ENCODE measurements at regions not wholly inside any gene's neighbourhood (a gene's known extent, or its start where the extent isn't known, plus 50 kb on each side); places are given as distances from the start of the nearest gene placed in this dataset.
"Not testable (repeated sequence)": the region's sequence is repeated elsewhere in the genome, so short reads cannot be mapped to it uniquely, and the experiment has no call there.

DNA sequence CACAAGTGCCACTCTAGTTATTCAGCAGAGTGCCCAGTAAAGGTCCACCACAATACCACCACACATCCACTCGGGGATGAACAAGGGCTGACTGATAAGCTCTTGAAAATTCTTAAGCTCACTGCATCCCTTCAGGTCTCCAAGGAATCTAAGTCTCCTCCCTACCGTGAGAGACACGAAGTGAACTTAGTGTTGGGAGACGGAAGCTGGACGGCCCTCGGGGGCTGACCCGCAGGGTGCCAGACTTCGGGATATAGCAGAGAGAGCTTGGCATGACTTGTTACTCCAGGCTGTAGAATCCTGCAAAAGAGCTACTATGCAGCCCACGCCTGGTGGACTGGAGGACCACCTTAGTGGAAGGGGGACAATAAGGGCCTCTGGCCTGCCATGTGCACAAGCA lies 75.1 kb downstream of the LYZL1 start:
- not testable (repeated sequence) for H2AFZ ChIP-seq (ENCODE audit: low read depth); H3K4me3 ChIP-seq (IDR thresholded peaks at IDR 0.05; ENCODE audit: insufficient read depth, low read depth, low read length); H3K27ac ChIP-seq; H3K36me3 ChIP-seq (ENCODE audit: insufficient read depth); H4K20me1 ChIP-seq (ENCODE audit: insufficient read depth); H3K4me1 ChIP-seq (ENCODE audit: low read depth, poor library complexity, severe bottlenecking); H3K79me2 ChIP-seq (ENCODE audit: insufficient read depth, low read depth); H3K9ac ChIP-seq; H3K4me2 ChIP-seq; H3K27me3 ChIP-seq (ENCODE audit: insufficient read depth, low read depth)

GRCh38 chr10:29366206-29366605 lies 77.3 kb downstream of the LYZL1 start:
- not testable (repeated sequence) for H3K4me3 ChIP-seq (IDR thresholded peaks at IDR 0.05; ENCODE audit: insufficient read depth, low read depth, low read length); H4K20me1 ChIP-seq (ENCODE audit: insufficient read depth); H3K4me2 ChIP-seq; H3K27me3 ChIP-seq (ENCODE audit: insufficient read depth, low read depth); H3K79me2 ChIP-seq (ENCODE audit: insufficient read depth, low read depth); H3K36me3 ChIP-seq (ENCODE audit: insufficient read depth); H3K9ac ChIP-seq; H3K4me1 ChIP-seq (ENCODE audit: low read depth, poor library complexity, severe bottlenecking); H3K27ac ChIP-seq; H2AFZ ChIP-seq (ENCODE audit: low read depth)

- H3K27ac ChIP-seq: no peak overlapping the region
- H3K4me3 ChIP-seq (IDR thresholded peaks at IDR 0.05; ENCODE audit: insufficient read depth, low read depth, low read length): no peak overlapping the region
- H3K36me3 ChIP-seq (ENCODE audit: insufficient read depth): no peaks in the 10 kb centered on the region
- H2AFZ ChIP-seq (ENCODE audit: low read depth): no peak overlapping the region
- no peaks in the 10 kb centered on the region for H3K27me3 ChIP-seq (ENCODE audit: insufficient read depth, low read depth)
- no peak for TF ChIP-seq CTCF (conservative IDR thresholded peaks at IDR 0.05; ENCODE audit: low read depth, low read length)
- no peaks in the 10 kb centered on the region for H3K4me1 ChIP-seq (ENCODE audit: low read depth, poor library complexity, severe bottlenecking)
- H3K79me2 ChIP-seq (ENCODE audit: insufficient read depth, low read depth): no peaks in the 10 kb centered on the region
- no peak overlapping the region for H3K9ac ChIP-seq
- no peaks in the 10 kb centered on the region for H4K20me1 ChIP-seq (ENCODE audit: insufficient read depth)
- H3K4me2 ChIP-seq: no peak overlapping the region
These were observed 80.5 kb downstream of the LYZL1 start for GRCh38 chr10:29369419-29369818.

DNA sequence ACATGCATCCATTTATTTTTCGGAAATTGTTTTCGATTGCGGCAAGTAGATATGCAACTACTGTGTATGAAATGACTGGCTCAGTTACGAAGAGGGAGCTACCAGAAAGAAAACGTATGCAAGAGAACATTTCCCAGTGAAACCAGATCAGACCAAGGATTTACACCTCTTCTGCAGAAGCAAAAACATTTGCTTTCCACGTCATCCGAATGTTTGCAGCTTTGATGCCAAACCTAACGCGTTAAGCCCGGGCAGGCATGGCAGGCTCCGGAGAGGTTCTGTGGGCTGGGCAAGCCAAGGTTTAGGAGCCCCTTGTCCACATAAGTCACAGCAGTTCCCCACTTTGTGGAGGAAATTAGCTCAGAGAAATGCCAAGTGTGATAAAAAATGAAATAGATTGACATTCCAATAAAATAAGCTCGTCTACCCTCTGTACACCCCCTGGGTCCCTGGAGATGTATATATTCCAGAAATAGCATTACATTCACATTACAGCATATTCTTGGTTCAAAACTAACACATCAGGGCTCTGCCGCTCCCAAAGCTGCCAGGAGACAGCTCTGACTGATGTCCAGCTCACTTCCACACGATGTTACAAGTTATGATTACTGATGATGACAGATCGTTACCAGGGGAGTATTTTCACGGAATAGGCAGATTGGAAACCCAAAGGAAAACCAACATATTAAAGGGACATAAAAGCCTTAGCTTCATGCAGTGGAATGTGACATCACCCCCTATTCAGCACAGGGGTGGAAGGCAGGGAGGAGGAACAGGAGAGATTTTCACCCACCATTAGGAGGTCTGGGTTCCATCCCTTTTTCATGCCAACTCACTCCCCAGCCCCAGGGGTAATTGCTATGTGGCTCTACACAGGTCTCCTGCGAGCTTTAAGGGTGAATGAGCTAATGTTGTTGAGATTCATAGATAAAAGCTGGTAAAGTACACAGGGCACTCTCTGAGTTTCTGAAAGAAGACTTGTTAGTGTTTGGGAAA lies 81.5 kb downstream of the LYZL1 start:
- no peak overlapping the region for H3K9ac ChIP-seq
- no peaks in the 10 kb centered on the region for H3K79me2 ChIP-seq (ENCODE audit: insufficient read depth, low read depth)
- TF ChIP-seq CTCF (conservative IDR thresholded peaks at IDR 0.05; ENCODE audit: low read depth, low read length): no peak
- no peak overlapping the region for H3K4me3 ChIP-seq (IDR thresholded peaks at IDR 0.05; ENCODE audit: insufficient read depth, low read depth, low read length)
- H3K4me2 ChIP-seq: no peak overlapping the region
- H3K27me3 ChIP-seq (ENCODE audit: insufficient read depth, low read depth): no peaks in the 10 kb centered on the region
- no peaks in the 10 kb centered on the region for H4K20me1 ChIP-seq (ENCODE audit: insufficient read depth)
- no peak overlapping the region for H3K27ac ChIP-seq
- H2AFZ ChIP-seq (ENCODE audit: low read depth): no peak overlapping the region
- H3K4me1 ChIP-seq (ENCODE audit: low read depth, poor library complexity, severe bottlenecking): no peaks in the 10 kb centered on the region
- H3K36me3 ChIP-seq (ENCODE audit: insufficient read depth): no peaks in the 10 kb centered on the region

DNA sequence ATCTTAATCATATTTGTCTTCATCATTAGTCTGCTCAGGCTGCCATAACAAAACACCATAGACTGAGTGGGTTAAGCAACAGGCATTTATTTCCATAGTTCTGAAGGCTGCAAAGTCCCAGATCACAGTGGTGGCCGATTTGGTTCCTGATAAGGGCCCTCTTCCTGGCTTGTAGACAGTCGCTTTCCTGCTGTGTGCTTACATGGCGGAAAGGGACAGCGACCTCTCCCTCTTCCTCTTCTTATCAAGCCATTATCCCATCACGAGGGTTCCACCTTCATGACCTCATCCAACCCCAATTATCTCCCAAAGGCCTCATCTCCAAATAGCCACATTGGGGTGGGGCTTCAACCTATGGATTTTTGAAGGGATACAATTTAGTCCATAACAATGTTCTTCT lies 84.0 kb downstream of the LYZL1 start:
- Histone ChIP-seq H3K9ac (no peak overlapping the region), H3K27me3 (ENCODE audit: insufficient read depth, low read depth) (no peaks in the 10 kb centered on the region), H3K4me3 (IDR thresholded peaks at IDR 0.05; ENCODE audit: insufficient read depth, low read depth, low read length) (no peak overlapping the region), H3K79me2 (ENCODE audit: insufficient read depth, low read depth) (no peaks in the 10 kb centered on the region), H3K36me3 (ENCODE audit: insufficient read depth) (no peaks in the 10 kb centered on the region), H4K20me1 (ENCODE audit: insufficient read depth) (no peaks in the 10 kb centered on the region), H3K4me1 (ENCODE audit: low read depth, poor library complexity, severe bottlenecking) (no peaks in the 10 kb centered on the region), H3K27ac (no peak overlapping the region), H2AFZ (ENCODE audit: low read depth) (no peak overlapping the region), H3K4me2 (no peak overlapping the region)
- no peak for TF ChIP-seq CTCF (conservative IDR thresholded peaks at IDR 0.05; ENCODE audit: low read depth, low read length)
